ENCODE measurements at regions not wholly inside any gene's neighbourhood (a gene's known extent, or its start where the extent isn't known, plus 50 kb on each side); places are given as distances from the start of the nearest gene placed in this dataset.

- no peak for DNase-seq
Measured at GRCh38 chr17:51499897-51500296, 239.6 kb downstream of the UTP18 start.

GRCh38 chr17:51500454-51500853, 240.1 kb downstream of the UTP18 start:
- DNase-seq = no peak

- DNase-seq = no peak
Measured at GRCh38 chr17:51505450-51505849, 245.1 kb downstream of the UTP18 start.

GRCh38 chr17:51507444-51507843, 247.1 kb downstream of the UTP18 start:
- DNase-seq = no peak

DNA sequence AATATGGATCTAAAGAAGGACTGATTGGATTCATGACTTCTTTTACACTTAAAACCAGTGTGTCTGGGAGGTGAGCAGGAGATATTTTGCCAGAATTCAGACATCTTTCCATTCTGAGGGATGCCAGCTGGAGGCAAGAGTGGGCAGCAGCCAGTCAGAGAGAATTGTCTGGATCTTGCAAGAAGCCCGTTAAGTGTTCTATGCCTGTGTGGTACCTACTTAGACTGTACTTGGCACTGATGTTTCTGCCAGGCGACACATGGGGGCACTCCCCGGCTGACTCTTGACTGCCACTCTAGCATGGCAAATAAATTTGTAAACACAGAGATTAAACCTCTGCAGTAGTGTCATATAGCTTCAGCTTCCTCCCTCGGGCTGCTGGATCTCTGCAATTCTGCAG, 247.7 kb downstream of the UTP18 start:
- DNase-seq = no peak

DNA sequence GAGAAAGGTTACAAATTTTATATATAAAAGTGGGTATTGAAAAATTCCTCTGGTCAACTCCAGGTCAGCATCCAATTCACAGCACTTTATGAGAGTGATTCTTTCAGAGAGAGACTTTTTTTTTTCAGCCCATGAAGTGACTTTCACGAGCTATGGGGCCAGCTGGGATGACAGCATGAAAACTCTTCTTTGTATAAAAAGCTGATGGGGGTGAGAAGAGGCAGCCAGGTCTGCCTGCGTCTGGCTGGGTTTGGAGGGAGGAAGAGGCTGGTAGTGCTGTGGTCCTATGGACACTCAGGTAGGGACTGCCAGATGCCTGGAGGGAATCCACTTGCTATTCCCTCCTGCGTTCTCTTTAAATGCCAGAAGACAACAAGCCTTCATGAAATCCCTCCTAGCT, 250.6 kb downstream of the UTP18 start:
- no peak for DNase-seq

DNA sequence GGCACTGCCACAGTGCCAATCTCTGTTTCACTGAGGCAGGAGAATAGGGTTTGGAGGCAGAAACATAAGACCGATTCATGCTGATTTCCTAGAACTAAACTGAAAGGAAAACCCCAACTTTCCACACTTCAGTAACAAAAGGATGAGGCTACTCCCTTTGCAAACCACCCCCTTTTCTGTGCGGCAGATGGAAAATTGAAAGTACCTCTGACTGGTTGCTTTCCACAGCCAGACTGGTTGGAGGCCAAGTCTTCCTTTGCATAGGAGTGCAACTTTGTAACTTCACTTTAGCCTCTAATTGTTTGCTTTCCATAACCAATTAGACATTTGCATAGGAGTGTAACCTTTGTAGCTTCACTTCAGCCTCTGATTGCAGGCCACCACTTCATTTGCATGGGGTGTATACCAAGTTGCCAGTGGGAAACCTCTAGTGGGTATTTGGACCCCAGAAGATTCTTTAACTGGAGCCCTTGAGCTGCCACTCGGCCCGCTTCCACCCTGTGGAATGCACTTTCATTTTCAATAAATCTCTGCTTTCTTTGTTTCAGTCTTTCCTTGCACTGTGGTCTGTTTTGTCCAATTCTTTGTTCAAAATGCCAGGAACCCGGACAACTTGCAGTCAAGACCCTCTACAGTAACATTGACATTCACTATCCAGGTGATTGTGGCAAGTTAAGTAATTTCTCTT, 252.0 kb downstream of the UTP18 start:
- DNase-seq = no peak

DNA sequence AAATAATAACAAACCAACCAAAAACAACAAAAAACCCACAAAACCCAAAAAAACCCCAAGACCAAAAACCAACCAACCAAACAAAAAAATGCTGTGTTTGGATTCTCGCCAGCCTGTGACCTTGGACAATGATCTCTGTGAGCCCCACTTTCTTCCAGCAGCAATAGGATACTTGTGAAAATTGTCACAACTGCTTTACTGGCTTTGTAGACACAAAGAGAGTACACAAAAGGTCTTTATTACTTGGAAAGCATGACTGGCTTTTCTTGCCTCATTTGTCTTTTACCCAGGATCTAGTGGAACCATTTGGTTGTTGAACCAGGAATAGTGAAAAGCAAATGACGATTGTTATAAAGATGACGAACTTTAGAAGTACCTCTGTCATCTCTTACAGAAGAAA, 256.6 kb downstream of the UTP18 start:
- no peak for DNase-seq

DNA sequence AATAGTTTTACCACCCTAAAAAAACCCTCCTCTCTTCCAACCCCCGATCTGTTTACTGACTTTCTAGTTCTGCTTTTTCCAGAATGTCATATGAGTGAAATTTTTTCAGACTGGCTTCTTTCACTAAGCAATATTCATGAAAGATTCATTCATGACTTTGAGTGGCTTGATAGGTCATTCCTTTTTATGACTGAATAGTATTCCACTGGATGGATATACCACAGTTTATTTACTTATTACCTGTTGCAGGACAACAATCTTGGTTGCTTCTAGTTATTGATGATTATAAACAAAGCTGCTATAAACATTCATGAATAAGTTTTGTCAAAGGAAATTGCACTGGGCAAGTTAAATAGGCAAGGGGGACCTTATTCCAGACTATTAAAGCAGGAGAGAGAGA, 264.2 kb downstream of the UTP18 start:
- DNase-seq = no peak

DNA sequence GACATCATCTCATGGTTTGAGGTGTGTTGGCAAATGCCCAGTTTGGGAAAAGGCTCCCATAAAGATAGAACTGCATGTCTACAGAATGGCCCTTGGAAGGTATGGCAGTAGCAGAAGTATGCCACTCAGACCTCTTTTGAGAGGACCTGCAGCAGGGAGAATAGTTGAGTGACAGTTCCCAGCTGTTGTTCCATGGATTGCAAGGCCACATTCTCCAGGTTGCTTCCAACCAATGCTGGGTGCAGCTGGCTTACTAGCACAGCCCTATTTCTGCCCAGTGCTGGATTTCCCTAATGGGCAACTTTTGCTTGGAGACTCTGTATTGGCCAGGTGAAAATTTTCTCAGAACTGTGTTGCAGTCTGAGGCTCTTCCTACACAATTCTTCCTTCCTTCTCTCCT, 266.2 kb downstream of the UTP18 start:
- no peak for DNase-seq

- DNase-seq = no peak
Measured at GRCh38 chr17:51527225-51527982, 267.1 kb downstream of the UTP18 start.

DNA sequence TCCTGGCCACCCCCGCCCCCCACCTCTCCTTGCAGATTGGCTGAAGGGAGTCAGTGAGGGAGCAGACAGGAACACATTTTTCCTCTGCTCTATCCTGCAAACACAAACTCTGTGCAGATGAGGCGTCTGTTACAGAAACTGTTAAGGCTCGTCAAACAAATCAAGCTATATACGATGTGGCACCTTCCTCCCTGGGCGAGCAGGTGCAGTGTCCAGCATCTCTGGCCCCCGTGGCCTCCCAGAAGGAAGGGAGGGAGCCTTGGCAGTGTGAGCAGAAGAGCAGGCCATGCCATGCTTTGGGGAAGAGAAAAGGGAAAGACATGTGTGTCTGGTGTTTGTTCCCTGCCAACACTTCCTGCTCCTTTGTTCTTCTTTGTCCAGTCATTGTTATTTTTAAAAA, 267.8 kb downstream of the UTP18 start:
- no peak for DNase-seq

DNA sequence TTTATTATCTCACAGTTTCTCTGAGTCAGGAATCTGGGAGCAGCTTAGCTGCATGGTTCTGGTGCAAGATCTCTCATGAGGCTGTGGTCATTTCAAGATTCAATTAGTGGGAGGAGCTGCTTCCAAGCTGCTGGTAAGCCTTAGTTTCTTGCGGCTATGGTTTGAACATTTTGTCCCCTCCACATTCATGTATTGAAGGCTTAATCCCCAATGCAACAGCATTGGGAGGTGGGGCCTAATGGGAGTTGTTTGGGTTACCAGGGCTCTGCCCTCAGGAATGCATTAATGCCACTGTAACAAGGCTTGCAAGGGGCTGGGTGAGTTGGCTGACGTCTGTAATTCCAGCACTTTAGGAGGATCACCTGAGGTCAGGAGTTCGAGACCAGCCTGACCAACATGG, 272.9 kb downstream of the UTP18 start:
- no peak for DNase-seq

GRCh38 chr17:51533821-51534220, 273.5 kb downstream of the UTP18 start:
- no peak for DNase-seq

GRCh38 chr17:51536627-51537026, 276.3 kb downstream of the UTP18 start:
- DNase-seq = no peak

- no peak for DNase-seq
Measured at GRCh38 chr17:51537996-51538550, 277.7 kb downstream of the UTP18 start.

- no peak for DNase-seq
Measured at GRCh38 chr17:51540151-51540550, 279.8 kb downstream of the UTP18 start.

GRCh38 chr17:51541215-51541614, 280.9 kb downstream of the UTP18 start:
- no peak for DNase-seq

DNA sequence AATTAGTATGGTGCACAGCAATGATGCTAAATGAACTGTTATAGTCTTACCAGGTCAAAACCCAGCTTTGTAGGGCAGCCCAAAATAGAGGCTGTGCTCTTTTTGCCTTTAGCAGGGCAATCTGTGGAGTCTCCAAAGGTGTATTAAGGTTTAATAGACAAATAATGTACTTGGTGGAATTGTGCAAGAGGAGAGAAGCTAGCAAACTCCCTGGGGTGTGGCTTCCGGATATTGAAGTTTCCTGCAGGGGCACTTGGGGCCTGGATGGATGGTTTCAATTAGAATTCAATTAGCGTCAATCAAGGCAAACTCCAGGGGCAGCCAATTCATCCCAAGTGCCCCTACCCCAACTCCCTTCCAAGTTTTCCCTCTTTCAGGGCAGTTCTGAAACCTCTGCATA, 285.8 kb downstream of the UTP18 start:
- no peak for DNase-seq

- DNase-seq = no peak
Measured at GRCh38 chr17:51548125-51548524, 287.8 kb downstream of the UTP18 start.

DNA sequence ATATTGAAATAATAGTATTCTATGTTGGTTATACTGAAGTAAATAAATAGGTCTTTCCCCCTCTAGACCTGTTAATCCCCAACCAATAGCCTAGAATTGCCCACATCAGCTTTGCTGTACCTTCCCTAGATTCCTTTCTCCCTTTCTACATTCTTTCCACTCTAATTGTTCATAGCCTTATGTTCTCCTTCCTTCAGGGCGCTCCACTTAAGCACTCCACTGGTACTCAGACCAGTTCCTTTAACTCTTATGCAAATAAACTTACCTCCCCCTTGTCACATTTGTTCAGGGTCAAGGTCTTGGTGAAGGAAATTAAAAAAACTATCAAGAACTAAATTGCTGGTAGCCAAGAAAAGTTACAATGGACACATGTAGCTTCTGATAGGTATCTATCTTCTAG, 294.8 kb downstream of the UTP18 start:
- DNase-seq = no peak

DNA sequence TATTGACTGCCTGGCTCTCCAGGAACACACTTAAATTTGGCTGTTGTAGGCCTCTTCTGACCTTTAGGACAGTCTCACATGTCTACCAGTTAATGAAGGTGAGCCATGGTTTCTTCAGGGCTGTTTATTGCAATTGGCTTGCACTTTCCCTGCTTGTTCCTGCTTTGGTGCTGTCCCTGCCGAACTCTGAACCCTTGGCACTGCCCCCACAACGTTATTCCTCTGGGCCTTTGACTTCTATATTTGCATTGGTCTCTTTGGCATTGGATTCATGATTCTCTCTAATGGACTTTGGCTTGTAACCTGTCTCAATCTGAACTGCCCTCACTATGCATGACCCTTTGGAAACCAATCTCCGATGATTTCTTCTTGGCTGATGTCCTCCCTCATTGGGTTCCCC, 299.4 kb downstream of the UTP18 start:
- DNase-seq = no peak

DNA sequence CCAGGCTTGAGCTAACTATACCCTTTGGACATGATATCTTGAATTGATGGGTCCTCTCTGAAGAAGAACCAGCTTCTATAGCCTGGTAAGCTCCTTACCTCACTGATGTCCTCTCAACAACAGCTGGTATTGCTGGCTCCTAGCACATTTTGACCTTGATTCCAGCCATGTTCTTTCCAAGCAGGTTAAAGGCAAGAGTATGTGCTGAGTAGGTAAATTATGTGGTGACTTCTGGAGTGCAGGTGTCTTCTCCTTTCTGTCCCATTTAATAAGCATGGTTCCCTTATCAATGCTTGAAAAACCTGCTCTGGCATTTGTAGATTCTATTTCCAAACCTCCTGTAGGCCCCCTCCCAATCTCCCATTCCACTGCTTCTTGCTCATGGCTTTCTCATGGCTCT, 300.1 kb downstream of the UTP18 start:
- no peak for DNase-seq

DNA sequence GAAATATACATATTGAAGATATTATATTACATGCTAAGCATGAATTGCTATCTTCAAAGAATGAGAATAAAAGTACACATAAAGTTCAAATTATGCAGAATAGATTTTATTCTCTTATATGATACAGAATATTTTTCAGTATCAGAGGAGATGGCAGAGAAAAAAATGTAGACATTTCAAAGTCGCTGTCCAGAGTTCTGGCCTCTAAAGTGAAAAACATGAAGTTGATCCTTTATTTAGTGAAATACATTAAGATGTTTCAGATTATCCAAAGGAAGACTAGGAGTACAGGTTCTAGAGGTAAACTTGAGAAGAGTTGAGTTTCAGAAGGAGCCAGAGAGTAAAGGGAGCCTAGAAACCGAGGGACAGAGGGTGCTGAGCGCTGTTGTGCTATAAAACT, 303.6 kb downstream of the UTP18 start:
- DNase-seq = no peak

GRCh38 chr17:51572115-51572514, 311.8 kb downstream of the UTP18 start:
- DNase-seq = no peak

All from CD4-positive, alpha-beta T cell treated with Interferon gamma for 1 hour (primary cell).